Thyroid gland (tissue), 4 donors: ENCODE measurements at regions not wholly inside any gene's neighbourhood (a gene's known extent, or its start where the extent isn't known, plus 50 kb on each side); places are given as distances from the start of the nearest gene placed in this dataset.

Experiments
- POLR2A ChIP-seq, 2 donors: fragments of 450-650 bp; IDR thresholded peaks; one replicate each; pipeline ENCODE4 v1.6.1; 2017; ENCODE audit warnings: antibody characterized with exemption in 2 of 2, mild to moderate bottlenecking in 2 of 2, moderate library complexity in 1 of 2
- TF ChIP-seq, protein P1 (sequence below), 6 experiments: fragments of 200-600 bp in 3 of 6; fragments of 450-650 bp in 3 of 6; sonication (generic) in 3 of 6; IDR thresholded peaks; one replicate each; pipeline ENCODE4 v1.5.1; 2016 to 2019; ENCODE audit warnings: antibody characterized with exemption in 6 of 6, mild to moderate bottlenecking in 2 of 6, inconsistent platforms in 1 of 6, moderate library complexity in 1 of 6

DNA sequence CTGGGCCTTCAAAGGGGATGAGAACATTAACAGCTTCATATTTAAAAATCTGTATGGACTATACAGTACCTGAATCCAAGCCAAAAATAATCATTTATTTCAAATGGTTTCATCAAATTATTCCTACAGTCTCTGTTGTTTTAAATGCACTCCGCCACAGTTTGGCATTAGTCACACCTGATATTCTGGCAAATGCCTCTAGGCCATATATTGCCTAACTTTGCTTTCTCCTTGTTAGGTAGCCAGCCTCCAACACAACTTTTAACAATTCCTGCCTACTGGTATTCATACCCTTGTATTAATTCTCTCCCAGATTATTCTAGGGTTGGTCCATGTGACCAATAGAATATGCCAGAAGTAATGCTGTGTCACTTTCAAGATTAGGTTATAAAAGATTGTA, 146.6 kb upstream of the FANCL start:
- TF ChIP-seq, protein P1, sequence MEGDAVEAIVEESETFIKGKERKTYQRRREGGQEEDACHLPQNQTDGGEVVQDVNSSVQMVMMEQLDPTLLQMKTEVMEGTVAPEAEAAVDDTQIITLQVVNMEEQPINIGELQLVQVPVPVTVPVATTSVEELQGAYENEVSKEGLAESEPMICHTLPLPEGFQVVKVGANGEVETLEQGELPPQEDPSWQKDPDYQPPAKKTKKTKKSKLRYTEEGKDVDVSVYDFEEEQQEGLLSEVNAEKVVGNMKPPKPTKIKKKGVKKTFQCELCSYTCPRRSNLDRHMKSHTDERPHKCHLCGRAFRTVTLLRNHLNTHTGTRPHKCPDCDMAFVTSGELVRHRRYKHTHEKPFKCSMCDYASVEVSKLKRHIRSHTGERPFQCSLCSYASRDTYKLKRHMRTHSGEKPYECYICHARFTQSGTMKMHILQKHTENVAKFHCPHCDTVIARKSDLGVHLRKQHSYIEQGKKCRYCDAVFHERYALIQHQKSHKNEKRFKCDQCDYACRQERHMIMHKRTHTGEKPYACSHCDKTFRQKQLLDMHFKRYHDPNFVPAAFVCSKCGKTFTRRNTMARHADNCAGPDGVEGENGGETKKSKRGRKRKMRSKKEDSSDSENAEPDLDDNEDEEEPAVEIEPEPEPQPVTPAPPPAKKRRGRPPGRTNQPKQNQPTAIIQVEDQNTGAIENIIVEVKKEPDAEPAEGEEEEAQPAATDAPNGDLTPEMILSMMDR (IDR thresholded peaks at IDR 0.05), result no peak
- TF ChIP-seq POLR2A (IDR thresholded peaks at IDR 0.05), result no peak
